GM19468 (cell line): ENCODE measurements at regions not wholly inside any gene's neighbourhood (a gene's known extent, or its start where the extent isn't known, plus 50 kb on each side); places are given as distances from the start of the nearest gene placed in this dataset.

Experiments used
- ATAC-seq: cut with Tn5 transposase; IDR thresholded peaks from one replicate; pipeline ENCODE4 v1.9.1; 2021; ENCODE audit warnings: mild to moderate bottlenecking, moderate library complexity, moderate number of reproducible peaks; ENCODE audit not compliant: unreplicated experiment; ENCODE audit errors: extremely low read depth

GRCh38 chr10:113453351-113453750 lies 99.5 kb upstream of the HABP2 start:
- no peak for ATAC-seq

GRCh38 chr10:113454341-113455061 lies 98.4 kb upstream of the HABP2 start:
- no peak for ATAC-seq

- no peak for ATAC-seq
Measured at GRCh38 chr10:113455947-113456346, 96.9 kb upstream of the HABP2 start.

GRCh38 chr10:113456741-113457140 lies 96.1 kb upstream of the HABP2 start:
- no peak for ATAC-seq

DNA sequence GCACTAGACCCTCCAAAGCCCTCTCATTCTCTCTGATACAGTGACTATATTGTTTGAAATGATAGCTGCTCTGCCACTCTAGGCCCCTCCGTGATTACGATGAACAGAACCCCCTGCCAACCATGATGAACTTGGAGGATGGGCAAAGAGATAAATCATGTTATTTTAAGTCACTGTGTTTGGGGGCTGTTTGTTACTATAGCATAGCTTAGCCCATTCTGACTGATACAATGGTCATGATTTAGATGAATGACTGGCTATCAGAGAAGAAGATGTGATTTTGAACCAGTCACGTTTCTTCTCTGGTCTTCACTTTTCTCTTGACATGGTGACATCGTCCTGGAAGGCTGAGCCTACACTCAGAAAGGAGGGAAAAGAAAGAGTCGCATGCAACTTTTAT lies 95.4 kb upstream of the HABP2 start:
- ATAC-seq, result no peak

- ATAC-seq, result no peak
Measured at GRCh38 chr10:113458451-113458850, 94.4 kb upstream of the HABP2 start.

GRCh38 chr10:113458944-113459343 lies 93.9 kb upstream of the HABP2 start:
- ATAC-seq, result no peak

DNA sequence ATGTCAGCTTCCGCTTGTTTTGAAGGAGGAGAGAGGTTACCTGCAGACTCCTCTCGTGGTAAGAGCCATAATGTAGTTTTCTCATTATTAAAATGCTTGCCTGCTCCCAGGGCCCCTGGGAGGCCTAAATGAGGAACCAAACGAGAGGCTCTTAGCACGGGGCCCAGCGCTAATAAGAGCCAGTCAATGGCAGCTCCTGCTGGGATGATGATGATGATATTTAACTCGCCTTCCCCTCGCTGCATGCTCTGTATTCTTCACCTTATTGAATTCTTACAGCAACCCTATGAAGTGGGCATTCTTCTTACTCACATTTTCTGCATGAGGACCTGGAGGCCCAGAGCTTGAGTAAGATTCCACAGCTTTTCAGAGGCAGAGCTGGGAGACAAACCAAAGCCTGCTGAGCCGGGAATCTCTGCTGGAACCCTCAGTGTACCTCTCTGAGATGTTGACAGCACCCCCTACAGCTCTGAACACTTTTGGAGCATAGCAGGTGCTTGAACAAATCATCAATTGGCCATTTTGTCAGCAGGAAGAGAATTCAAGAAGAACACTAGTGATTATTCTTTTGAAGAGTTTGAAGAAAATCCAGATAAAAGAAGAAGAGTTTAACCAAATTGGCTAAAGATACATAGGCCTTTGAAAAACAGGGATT lies 93.1 kb upstream of the HABP2 start:
- no peak for ATAC-seq

DNA sequence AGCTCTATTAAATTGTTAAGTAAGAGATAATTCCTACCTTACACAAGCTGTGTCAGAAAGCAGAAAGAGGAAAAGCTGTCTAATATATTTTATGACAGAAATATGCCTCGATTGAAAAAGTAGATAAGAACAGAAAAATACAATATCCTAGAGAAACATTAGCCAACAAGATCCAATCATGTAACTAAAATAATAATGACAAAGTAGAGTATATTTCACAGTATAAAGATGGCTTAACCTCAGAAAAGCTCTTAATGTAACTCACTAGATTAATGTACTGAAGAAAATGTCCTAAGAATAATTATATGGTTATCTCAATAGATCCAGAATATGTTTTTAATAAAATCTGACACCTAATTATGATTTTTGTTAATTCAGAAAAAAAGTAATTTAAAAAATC lies 89.8 kb upstream of the HABP2 start:
- no peak for ATAC-seq

DNA sequence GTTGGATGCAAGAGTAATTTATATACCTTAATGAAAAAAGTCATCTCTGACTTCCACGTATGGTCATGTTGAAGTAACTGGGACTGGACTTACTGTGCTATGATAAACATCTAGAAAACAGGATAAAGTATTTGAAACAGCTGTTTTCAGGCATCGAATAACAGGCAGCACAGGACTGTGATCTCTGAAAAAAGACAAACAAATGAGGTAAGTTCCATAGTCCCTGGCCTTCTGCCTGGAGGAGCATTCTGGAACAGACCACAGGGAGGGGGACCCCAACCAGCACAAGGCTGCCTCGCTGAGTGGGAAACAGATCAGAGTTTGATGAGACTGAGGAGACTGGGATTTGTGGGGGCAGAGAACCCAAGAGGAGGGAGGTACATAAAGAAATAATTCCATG lies 89.1 kb upstream of the HABP2 start:
- no peak for ATAC-seq

GRCh38 chr10:113469796-113470195 lies 83.1 kb upstream of the HABP2 start:
- ATAC-seq, result no peak

DNA sequence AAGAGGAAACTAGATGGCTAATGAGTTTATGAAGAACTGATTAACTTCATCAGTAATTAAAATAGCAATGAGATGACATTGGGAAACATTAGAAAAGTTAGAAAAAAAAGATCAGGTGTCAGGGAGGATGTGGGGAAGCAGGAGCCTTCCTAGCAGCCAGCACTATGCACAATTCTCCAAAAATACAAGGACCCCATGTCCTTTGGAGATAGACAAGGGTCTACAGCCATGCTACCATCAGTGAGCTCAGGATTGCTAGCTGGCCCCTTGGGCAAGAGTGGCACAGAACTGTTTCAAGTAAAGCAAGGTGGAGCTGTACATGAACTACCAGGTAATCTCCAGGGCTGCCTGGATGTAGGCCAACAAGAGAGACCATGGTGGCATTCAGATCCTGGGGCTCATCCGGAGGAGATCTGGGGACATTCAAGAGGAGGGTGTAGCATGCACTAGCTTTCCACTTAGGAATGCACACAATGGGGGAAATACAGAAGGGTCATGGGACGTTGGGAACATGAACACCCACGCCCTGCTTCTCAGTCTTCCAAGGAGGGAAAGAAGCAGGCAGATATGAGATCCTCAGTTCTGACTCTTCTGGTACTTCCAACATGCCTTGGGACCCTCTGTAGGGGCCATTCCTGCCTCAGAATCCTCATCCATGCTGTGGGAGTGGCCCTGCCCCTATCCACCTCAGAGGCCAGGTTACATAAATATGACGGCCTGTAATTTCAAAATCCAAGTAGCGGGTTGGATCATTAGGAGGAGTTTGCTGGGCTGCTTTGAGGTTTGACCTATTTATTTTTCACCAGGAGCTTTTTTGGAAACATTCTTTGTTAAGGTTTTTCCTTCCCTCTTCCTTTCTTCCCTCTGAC lies 82.2 kb upstream of the HABP2 start:
- no peak for ATAC-seq

- ATAC-seq, result no peak
Measured at GRCh38 chr10:113471241-113471996, 81.4 kb upstream of the HABP2 start.

- ATAC-seq, result no peak
Measured at GRCh38 chr10:113473011-113473410, 79.8 kb upstream of the HABP2 start.

DNA sequence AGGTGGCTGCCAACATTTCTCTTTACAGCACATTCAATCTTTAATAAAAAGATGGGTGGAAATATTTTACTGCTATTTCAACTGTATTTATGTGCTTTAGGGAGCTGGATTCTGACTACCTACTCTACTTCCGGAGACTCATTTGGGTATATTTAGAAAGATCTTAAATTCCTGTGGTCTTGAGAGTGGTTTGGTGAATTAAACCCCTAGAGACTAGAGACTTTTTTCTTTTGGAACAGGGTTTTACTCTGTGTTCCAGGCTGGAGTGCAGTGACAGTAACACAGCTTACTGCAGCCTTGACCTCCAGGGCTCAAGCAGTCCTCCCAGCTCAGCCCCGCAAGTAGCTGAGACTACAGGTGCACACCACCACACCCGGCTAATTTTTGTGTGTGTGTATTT lies 79.0 kb upstream of the HABP2 start:
- ATAC-seq, result no peak

DNA sequence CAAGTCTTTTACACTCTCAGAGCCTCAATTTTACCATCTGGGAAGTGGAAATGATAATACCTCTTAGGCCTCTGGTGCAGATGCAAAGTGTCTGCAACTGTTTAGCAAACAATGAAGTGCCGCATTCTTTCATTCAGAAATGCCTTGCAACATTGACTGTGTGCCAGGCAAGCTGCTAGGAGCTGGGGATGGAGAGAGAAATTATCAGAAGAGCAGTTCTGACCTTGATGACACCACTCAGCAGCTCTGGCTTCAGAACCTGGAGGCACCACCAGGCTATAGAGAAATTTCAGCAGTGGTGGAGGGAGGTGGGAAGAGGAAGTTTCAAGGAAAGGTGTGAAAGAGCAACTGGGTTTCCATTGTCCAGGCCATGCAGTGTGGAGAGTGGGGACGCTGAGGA lies 78.1 kb upstream of the HABP2 start:
- ATAC-seq, result no peak

DNA sequence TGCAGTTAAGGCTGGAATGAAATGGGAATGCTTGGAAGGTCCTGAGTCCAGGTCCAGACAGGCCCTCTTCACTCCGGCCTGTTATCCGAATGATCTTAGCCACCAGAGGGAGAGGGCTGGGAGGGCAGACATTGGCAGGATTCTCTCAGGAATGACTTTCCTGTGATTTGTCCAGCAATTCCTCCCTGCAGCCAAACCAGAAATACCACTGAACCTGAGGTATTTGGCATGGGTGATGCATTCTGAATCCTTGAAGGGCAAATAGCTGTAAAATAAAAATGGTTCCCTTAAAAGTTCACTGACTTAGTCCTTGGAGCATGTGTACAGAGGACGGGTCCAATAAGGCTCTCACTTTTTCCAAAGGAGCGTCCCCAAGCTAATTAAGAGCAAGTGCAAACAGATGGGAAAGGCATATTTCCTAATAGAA lies 77.5 kb upstream of the HABP2 start:
- ATAC-seq, result no peak

- no peak for ATAC-seq
Measured at GRCh38 chr10:113476191-113476590, 76.7 kb upstream of the HABP2 start.

DNA sequence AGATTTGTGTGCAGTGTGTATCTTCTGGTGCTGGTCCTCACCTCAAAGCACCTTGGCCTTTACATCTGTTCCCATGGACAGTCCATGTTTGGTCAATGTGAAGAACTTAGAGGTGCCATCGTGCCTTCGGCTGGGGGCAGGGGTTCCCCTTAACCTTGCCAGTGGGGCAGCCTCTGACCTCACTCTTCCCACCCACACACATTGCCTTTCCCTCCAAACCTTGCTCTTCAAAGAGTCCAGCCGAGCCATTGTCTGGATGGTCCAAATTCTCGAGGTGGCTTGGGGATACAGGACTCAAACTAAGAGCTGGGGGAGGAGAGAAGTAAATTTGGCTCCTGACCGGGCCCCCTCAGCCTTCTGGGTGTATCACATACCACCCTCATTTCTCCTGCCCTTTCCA lies 76.2 kb upstream of the HABP2 start:
- no peak for ATAC-seq

DNA sequence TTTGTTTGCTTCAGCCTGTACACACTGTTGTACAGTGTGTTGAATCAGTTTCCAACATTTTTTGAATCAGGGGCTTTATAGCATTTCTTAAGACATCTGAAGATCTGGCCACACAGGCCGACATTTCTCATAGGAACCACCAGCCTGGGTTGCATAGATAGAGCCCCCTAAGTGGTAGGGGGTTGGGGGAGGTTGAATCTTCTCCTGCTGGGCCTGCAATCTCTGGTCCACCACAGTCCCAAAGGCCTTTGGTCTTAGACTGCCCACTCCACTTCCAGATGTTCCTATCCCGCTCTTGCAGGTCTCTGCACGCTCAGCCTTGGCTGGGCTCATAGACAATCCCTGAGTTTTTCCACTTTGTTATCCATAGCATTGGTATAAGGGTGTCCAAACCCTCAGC lies 75.4 kb upstream of the HABP2 start:
- no peak for ATAC-seq
